HepG2 (cell line): ENCODE measurements at regions not wholly inside any gene's neighbourhood (a gene's known extent, or its start where the extent isn't known, plus 50 kb on each side); places are given as distances from the start of the nearest gene placed in this dataset.

Experiments used
- ATAC-seq: fragments of 200-7000 bp; cut with Tn5 transposase; 3 replicates; pipeline ENCODE4 v1.9.1; 2020; ENCODE audit warnings: mild to moderate bottlenecking, moderate library complexity
- BruUV-seq: library from RNA; stranded (reverse); fragments of 400-500 nt; replicated peaks from 2 replicates; lab custom pipeline; 2021; lab: Mats Ljungman, UMichigan
- CTCF ChIA-PET: fragments of 300-600 bp; formaldehyde crosslinking; extraction: SDS; loops from one replicate; lab custom pipeline; 2021; ENCODE audit warnings: low total read pairs, inconsistent platforms, low intra/inter-chr PET ratio; lab: Yijun Ruan, JAX
- POLR2A ChIA-PET: fragments of 350-600 bp; sonication (Branson Sonifier 250); formaldehyde crosslinking; loops from one replicate; lab custom pipeline; 2020; ENCODE audit warnings: antibody characterized with exemption, inconsistent platforms; lab: Yijun Ruan, JAX
- DNase-seq: peaks from one replicate; pipeline ENCODE4 v3.0.0-alpha.2; 2015; ENCODE audit warnings: low spot score
- FAIRE-seq: peaks from 3 replicates; lab custom pipeline; 2011; peaks lifted over from hg19 to GRCh38; lab: Jason Lieb, UNC
- H2AFZ ChIP-seq: one replicate; pipeline ENCODE4 v1.6.1; 2011; ENCODE audit warnings: low read length, inconsistent platforms
- H3K27ac ChIP-seq: fragments of 300-600 bp; 3 replicates; pipeline ENCODE4 v1.8.0; 2011; ENCODE audit warnings: mixed run types, mild to moderate bottlenecking, mixed read lengths, low read length, inconsistent platforms; ENCODE audit not compliant: insufficient read depth; ENCODE audit errors: extremely low read length
- H3K27me3 ChIP-seq, 2 experiments: fragments of 200-600 bp in 1 of 2; 2 replicates in 1 of 2; 3 replicates in 1 of 2; pipeline versions ENCODE4 v1.6.0 to v1.8.0; 2011; ENCODE audit warnings: low read length in 2 of 2, mild to moderate bottlenecking in 2 of 2, moderate library complexity in 2 of 2, inconsistent platforms in 1 of 2; ENCODE audit not compliant: insufficient read depth in 2 of 2, control insufficient read depth in 1 of 2
- H3K36me3 ChIP-seq, 2 experiments: fragments of 200-600 bp in 1 of 2; replicated peaks in 1 of 2; 2 replicates in 1 of 2; 3 replicates in 1 of 2; pipeline versions ENCODE4 v1.5.1 to v1.8.0; 2011; ENCODE audit warnings: low read length in 2 of 2, inconsistent platforms in 1 of 2; ENCODE audit not compliant: insufficient read depth in 2 of 2, control insufficient read depth in 1 of 2
- H3K4me1 ChIP-seq: 2 replicates; pipeline ENCODE4 v1.5.1; 2012; ENCODE audit warnings: low read length, inconsistent platforms; ENCODE audit not compliant: insufficient read depth
- H3K4me2 ChIP-seq: 2 replicates; pipeline ENCODE4 v1.6.0; 2011; ENCODE audit warnings: low read depth, low read length, inconsistent platforms
- H3K4me3 ChIP-seq, 3 experiments: fragments of 200-600 bp in 1 of 3; sonication (generic), shearing (Covaris generic) in 1 of 3; replicated peaks in 1 of 3; 2 replicates each; pipeline ENCODE4 v1.5.1; 2011 to 2016; ENCODE audit warnings: low read length in 3 of 3, inconsistent platforms in 2 of 3, low read depth in 2 of 3, mild to moderate bottlenecking in 2 of 3, control low read depth in 1 of 3, mixed read lengths in 1 of 3; ENCODE audit not compliant: insufficient read depth in 1 of 3
- H3K79me2 ChIP-seq: one replicate; pipeline ENCODE4 v1.6.1; 2011; ENCODE audit warnings: low read length, inconsistent platforms; ENCODE audit not compliant: insufficient read depth
- H3K9ac ChIP-seq: 2 replicates; pipeline ENCODE4 v1.6.0; 2011; ENCODE audit warnings: mild to moderate bottlenecking, low read depth, low read length, inconsistent platforms; ENCODE audit not compliant: insufficient read depth
- H3K9me3 ChIP-seq: 2 replicates; pipeline ENCODE4 v1.5.1; 2012; ENCODE audit warnings: mild to moderate bottlenecking, low read length
- H4K20me1 ChIP-seq: 2 replicates; pipeline ENCODE4 v1.6.0; 2011; ENCODE audit warnings: inconsistent platforms, mild to moderate bottlenecking, low read length, moderate library complexity; ENCODE audit not compliant: insufficient read depth
- HOMEZ ChIP-seq: IDR thresholded peaks from 2 replicates; pipeline ENCODE4 v1.6.1; 2016; ENCODE audit warnings: low read depth
- KLF16 ChIP-seq, 2 experiments: sonication (generic) in 1 of 2; formaldehyde crosslinking in 1 of 2; IDR thresholded peaks; 2 replicates each; pipeline versions ENCODE4 v1.6.1 to v1.8.0; 2016 to 2023; ENCODE audit warnings: missing genetic modification reagents in 2 of 2, missing compliant biosample characterization in 1 of 2
- PRMT3 ChIP-seq: sonication (generic); formaldehyde crosslinking; IDR thresholded peaks from 2 replicates; pipeline ENCODE4 v1.8.1; 2022; ENCODE audit warnings: low read depth, mild to moderate bottlenecking, moderate library complexity, missing genetic modification reagents, borderline replicate concordance
- REPIN1 ChIP-seq: sonication (generic); formaldehyde crosslinking; IDR thresholded peaks from 2 replicates; pipeline ENCODE4 v1.8.0; 2022; ENCODE audit warnings: missing genetic modification reagents, low read depth, mild to moderate bottlenecking, borderline replicate concordance
- SOX5 ChIP-seq: IDR thresholded peaks from 2 replicates; pipeline ENCODE4 v1.6.1; 2016; ENCODE audit warnings: borderline replicate concordance
- SP5 ChIP-seq: IDR thresholded peaks from 2 replicates; pipeline ENCODE4 v1.6.1; 2016; ENCODE audit warnings: low read depth, borderline replicate concordance
- ZBTB2 ChIP-seq: sonication (generic); formaldehyde crosslinking; IDR thresholded peaks from 2 replicates; pipeline ENCODE4 v1.8.0; 2022; ENCODE audit warnings: low read depth, missing genetic modification reagents
- ZNF10 ChIP-seq: sonication (generic); formaldehyde crosslinking; IDR thresholded peaks from 2 replicates; pipeline ENCODE4 v1.4.0; 2020; ENCODE audit warnings: mild to moderate bottlenecking, low read depth, missing genetic modification reagents, borderline replicate concordance
- ZNF34 ChIP-seq: sonication (generic); formaldehyde crosslinking; IDR thresholded peaks from 2 replicates; pipeline ENCODE4 v1.4.0; 2020; ENCODE audit warnings: mild to moderate bottlenecking, missing genetic modification reagents, borderline replicate concordance
- ZNF558 ChIP-seq: sonication (generic); formaldehyde crosslinking; IDR thresholded peaks from 2 replicates; pipeline ENCODE4 v1.9.0; 2022; ENCODE audit warnings: mild to moderate bottlenecking, missing genetic modification reagents, borderline replicate concordance
- ZNF7 ChIP-seq: IDR thresholded peaks from 2 replicates; pipeline ENCODE4 v1.6.1; 2016; ENCODE audit warnings: missing biosample characterization, missing genetic modification reagents
- ZNF75D ChIP-seq: sonication (generic); formaldehyde crosslinking; IDR thresholded peaks from 2 replicates; pipeline ENCODE4 v1.8.1; 2023; ENCODE audit warnings: missing genetic modification reagents, mild to moderate bottlenecking, borderline replicate concordance
- ZNF761 ChIP-seq: sonication (generic); formaldehyde crosslinking; conservative IDR thresholded peaks from 2 replicates; pipeline ENCODE4 v1.4.0; 2020; ENCODE audit warnings: mild to moderate bottlenecking, missing genetic modification reagents
- ZSCAN29 ChIP-seq: sonication (generic); formaldehyde crosslinking; conservative IDR thresholded peaks from 2 replicates; pipeline ENCODE4 v1.4.0; 2020; ENCODE audit warnings: mild to moderate bottlenecking, missing genetic modification reagents
- ZXDC ChIP-seq: sonication (generic); formaldehyde crosslinking; IDR thresholded peaks from 2 replicates; pipeline ENCODE4 v1.5.0; 2020; ENCODE audit warnings: mild to moderate bottlenecking, missing genetic modification reagents
- WGBS: methylation state at CpG from one replicate; pipeline ENCODE4 v1.1.6; 2017; ENCODE audit warnings: low lambda C conversion rate; 5-methylcytosine and 5-hydroxymethylcytosine counted together
- in situ Hi-C: cut with HindIII; loops from 2 replicates; pipeline ENCODE4 v1.10.0; 2017; ENCODE audit warnings: low pct_unique_long_range_greater_than_20kb; ENCODE audit not compliant: extremely low pct_ligation_motif_present
- intact Hi-C: fragments of 100-400 bp; cut with micrococcal nuclease; formaldehyde crosslinking; loops from one replicate; pipeline ENCODE4 v1.10.0; 2022; ENCODE audit not compliant: unreplicated experiment
- TF ChIP-seq, protein P1 (sequence below): sonication (generic); formaldehyde crosslinking; IDR thresholded peaks from 2 replicates; pipeline ENCODE4 v1.8.1; 2023; ENCODE audit warnings: mild to moderate bottlenecking, missing genetic modification reagents

DNA sequence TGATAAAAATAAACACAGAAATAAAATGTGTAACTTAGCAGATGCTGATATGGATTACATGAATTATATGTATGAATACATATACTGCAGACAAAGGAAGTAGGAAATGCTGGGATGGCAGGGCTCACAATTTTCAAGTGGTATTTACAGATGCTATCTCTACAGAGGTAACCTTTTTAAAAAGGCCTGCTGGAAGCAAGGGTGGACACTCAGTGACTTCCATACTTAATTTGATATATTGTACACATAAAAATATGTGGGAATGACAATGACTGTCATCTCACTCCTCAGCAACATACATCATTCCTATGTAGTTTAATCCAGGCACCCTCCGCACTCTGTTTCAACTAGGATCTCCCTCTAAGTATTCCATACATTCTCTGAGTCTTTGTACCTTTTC is 452.9 kb downstream of the DTHD1 start (continued):
- TF ChIP-seq PRMT3 (CRISPR knock-in tag) (no peak), ZNF10 (no peak), KLF16 (CRISPR knock-in tag; IDR thresholded peaks at IDR 0.05) (no peak)
- TF ChIP-seq, protein P1, sequence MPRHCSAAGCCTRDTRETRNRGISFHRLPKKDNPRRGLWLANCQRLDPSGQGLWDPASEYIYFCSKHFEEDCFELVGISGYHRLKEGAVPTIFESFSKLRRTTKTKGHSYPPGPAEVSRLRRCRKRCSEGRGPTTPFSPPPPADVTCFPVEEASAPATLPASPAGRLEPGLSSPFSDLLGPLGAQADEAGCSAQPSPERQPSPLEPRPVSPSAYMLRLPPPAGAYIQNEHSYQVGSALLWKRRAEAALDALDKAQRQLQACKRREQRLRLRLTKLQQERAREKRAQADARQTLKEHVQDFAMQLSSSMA (CRISPR knock-in tag), result no peak
- TF ChIP-seq, all 625 proteins: peak for 0

DNA sequence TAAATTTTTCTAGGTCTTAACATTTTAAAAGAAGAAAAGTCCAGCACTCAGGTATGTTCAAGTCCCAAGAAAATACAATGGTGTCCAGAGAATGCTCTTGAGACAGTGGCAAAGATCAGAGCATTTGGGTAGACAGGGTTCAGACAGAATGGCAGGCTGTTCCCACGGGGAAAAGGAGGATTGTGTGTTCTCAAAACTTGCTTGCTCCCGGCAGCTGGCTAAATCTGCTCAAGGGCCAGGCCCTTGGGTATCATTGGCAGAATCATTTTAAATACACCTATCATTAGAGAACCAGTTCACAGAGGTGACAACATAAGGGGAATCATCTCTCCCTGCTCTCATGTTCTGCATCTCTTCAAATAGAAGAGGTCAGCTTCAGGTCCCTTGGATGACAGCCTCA is 456.3 kb downstream of the DTHD1 start:
- in situ Hi-C loops, result no loop called here
- Histone ChIP-seq H3K4me1 (no peaks in the 10 kb centered on the region), H3K9me3 (no peaks in the 10 kb centered on the region), H3K27me3 (no peaks in the 10 kb centered on the region), H2AFZ (no peak overlapping the region), H3K36me3 (no peaks in the 10 kb centered on the region), H3K4me3 (no peak overlapping the region), H3K27ac (no peak overlapping the region), H3K79me2 (no peaks in the 10 kb centered on the region), H3K4me2 (no peak overlapping the region), H4K20me1 (no peaks in the 10 kb centered on the region), H3K9ac (no peak overlapping the region)
- no peak for ATAC-seq
- TF ChIP-seq REPIN1, result no peak
- no peak for TF ChIP-seq ZNF75D (CRISPR knock-in tag)
- no peak for TF ChIP-seq ZBTB2 (CRISPR knock-in tag)
- TF ChIP-seq KLF16 (CRISPR knock-in tag; IDR thresholded peaks at IDR 0.05), result no peak
- TF ChIP-seq HOMEZ (CRISPR knock-in tag), result no peak
- no peak for TF ChIP-seq ZNF761 (CRISPR knock-in tag)
- no peak for TF ChIP-seq ZNF7
- TF ChIP-seq SP5, result no peak
- no peak for TF ChIP-seq ZSCAN29 (CRISPR knock-in tag)
- no peak for TF ChIP-seq ZNF34
- TF ChIP-seq SOX5 (CRISPR knock-in tag), result no peak
- no peak for TF ChIP-seq ZNF558 (CRISPR knock-in tag)
- no peak for TF ChIP-seq ZXDC (CRISPR knock-in tag)
- ChIA-PET POLR2A (no interaction called here), CTCF (no interaction called here)
- DNase-seq, result no peak
- FAIRE-seq, result no peak
- 25% methylated on average over 2 of the region's 2 CpGs for WGBS
- BruUV-seq, result no TSS peak
- intact Hi-C loops, result no loop called here
